DMS53 (cell line): ENCODE measurements at regions not wholly inside any gene's neighbourhood (a gene's known extent, or its start where the extent isn't known, plus 50 kb on each side); places are given as distances from the start of the nearest gene placed in this dataset.

Source experiments
- DNase-seq: peaks from one replicate; lab custom pipeline; 2025; lab: John Stamatoyannopoulos, UW

GRCh38 chr9:120292606-120293005 lies 287.4 kb downstream of the CDK5RAP2 start:
- DNase-seq: no peak

GRCh38 chr9:120291050-120291449 lies 288.9 kb downstream of the CDK5RAP2 start:
- no peak for DNase-seq

GRCh38 chr9:120289990-120290975 lies 289.7 kb downstream of the CDK5RAP2 start:
- no peak for DNase-seq

- no peak for DNase-seq
Observed at GRCh38 chr9:120289098-120289497, 290.9 kb downstream of the CDK5RAP2 start.

GRCh38 chr9:120286530-120286929 lies 293.4 kb downstream of the CDK5RAP2 start:
- DNase-seq: no peak

GRCh38 chr9:120284821-120285220 lies 295.1 kb downstream of the CDK5RAP2 start:
- DNase-seq: peak; percentile 81

- DNase-seq: no peak
Observed at GRCh38 chr9:120281665-120282064, 298.3 kb downstream of the CDK5RAP2 start.

- no peak for DNase-seq
Observed at GRCh38 chr9:120267929-120268328, 312.0 kb downstream of the CDK5RAP2 start.

- DNase-seq: peak; percentile 30
Observed at GRCh38 chr9:120265791-120266190, 314.2 kb downstream of the CDK5RAP2 start.

- no peak for DNase-seq
Observed at GRCh38 chr9:120264528-120264927, 315.4 kb downstream of the CDK5RAP2 start.

- DNase-seq: no peak
Observed at GRCh38 chr9:120263836-120264235, 316.1 kb downstream of the CDK5RAP2 start.

- no peak for DNase-seq
Observed at GRCh38 chr9:120261419-120261818, 318.5 kb downstream of the CDK5RAP2 start.

- peak; percentile 16 for DNase-seq
Observed at GRCh38 chr9:120259100-120259499, 320.9 kb downstream of the CDK5RAP2 start.

GRCh38 chr9:120258096-120258495 lies 321.9 kb downstream of the CDK5RAP2 start:
- DNase-seq: no peak

- DNase-seq: no peak
Observed at GRCh38 chr9:120257483-120257882, 322.5 kb downstream of the CDK5RAP2 start.

- no peak for DNase-seq
Observed at GRCh38 chr9:120256146-120256545, 323.8 kb downstream of the CDK5RAP2 start.

GRCh38 chr9:120252248-120252647 lies 327.7 kb downstream of the CDK5RAP2 start:
- no peak for DNase-seq

- DNase-seq: no peak
Observed at GRCh38 chr9:120242116-120242811, 337.7 kb downstream of the CDK5RAP2 start.

GRCh38 chr9:120236596-120236995 lies 343.4 kb downstream of the CDK5RAP2 start:
- DNase-seq: no peak

GRCh38 chr9:120235081-120235480 lies 344.9 kb downstream of the CDK5RAP2 start:
- DNase-seq: no peak

- DNase-seq: no peak
Observed at GRCh38 chr9:120230227-120230626, 349.7 kb downstream of the CDK5RAP2 start.

GRCh38 chr9:120221844-120222243 lies 358.1 kb downstream of the CDK5RAP2 start:
- DNase-seq: no peak

- no peak for DNase-seq
Observed at GRCh38 chr9:120214332-120214731, 365.6 kb downstream of the CDK5RAP2 start.
